BE2C (cell line): ENCODE measurements at regions not wholly inside any gene's neighbourhood (a gene's known extent, or its start where the extent isn't known, plus 50 kb on each side); places are given as distances from the start of the nearest gene placed in this dataset.

ENCODE experiments used
- DNase-seq: peaks from one replicate; pipeline ENCODE4 v3.0.0-alpha.2; 2020
- H3K27me3 ChIP-seq: fragments of 250-450 bp; sonication (Bioruptor Pico); 2 replicates; pipeline ENCODE4 v1.5.1; 2020; ENCODE audit warnings: mild to moderate bottlenecking
- H3K36me3 ChIP-seq: fragments of 250-450 bp; sonication (Bioruptor Pico); 2 replicates; pipeline ENCODE4 v1.5.1; 2020; ENCODE audit warnings: mild to moderate bottlenecking
- H3K4me1 ChIP-seq: fragments of 250-450 bp; sonication (Bioruptor Pico); 2 replicates; pipeline ENCODE4 v1.5.1; 2020
- H3K4me3 ChIP-seq: 2 replicates; pipeline ENCODE4 v1.5.1; 2011; ENCODE audit warnings: low read depth, low read length
- H3K9me3 ChIP-seq: fragments of 250-450 bp; sonication (Bioruptor Pico); 2 replicates; pipeline ENCODE4 v1.5.1; 2020
- CTCF ChIP-seq: IDR thresholded peaks from 2 replicates; pipeline ENCODE4 v1.5.1; 2012; ENCODE audit warnings: mild to moderate bottlenecking, low read depth, low read length

- no peak for DNase-seq
- Histone ChIP-seq H3K9me3 (no peaks in the 10 kb centered on the region), H3K4me1 (no peaks in the 10 kb centered on the region), H3K36me3 (no peaks in the 10 kb centered on the region), H3K27me3 (no peaks in the 10 kb centered on the region), H3K4me3 (no peak overlapping the region)
- no peak for TF ChIP-seq CTCF
These were observed 148.3 kb upstream of the ADAMTS9 start for GRCh38 chr3:64836097-64836496.

GRCh38 chr3:64832098-64832497 lies 144.3 kb upstream of the ADAMTS9 start:
- no peak for DNase-seq
- no peak for TF ChIP-seq CTCF
- Histone ChIP-seq H3K4me3 (no peak overlapping the region), H3K9me3 (no peaks in the 10 kb centered on the region), H3K4me1 (no peaks in the 10 kb centered on the region), H3K27me3 (no peaks in the 10 kb centered on the region), H3K36me3 (no peaks in the 10 kb centered on the region)

- Histone ChIP-seq H3K4me1 (0 out of 2 replicates have a peak, but pooled peaks cover under 1% of the 10 kb centered on the region), H3K9me3 (no peaks in the 10 kb centered on the region), H3K36me3 (no peaks in the 10 kb centered on the region), H3K4me3 (no peak overlapping the region), H3K27me3 (no peaks in the 10 kb centered on the region)
- DNase-seq: no peak
- TF ChIP-seq CTCF: no peak
These were observed 142.9 kb upstream of the ADAMTS9 start for GRCh38 chr3:64830681-64831080.

GRCh38 chr3:64829331-64829730 lies 141.5 kb upstream of the ADAMTS9 start:
- TF ChIP-seq CTCF: no peak
- Histone ChIP-seq H3K9me3 (no peaks in the 10 kb centered on the region), H3K27me3 (no peaks in the 10 kb centered on the region), H3K4me3 (no peak overlapping the region), H3K36me3 (no peaks in the 10 kb centered on the region), H3K4me1 (peaks cover 6% of the 10 kb centered on the region; the same call in 1 of the 2 replicates)
- no peak for DNase-seq

- DNase-seq: no peak
- TF ChIP-seq CTCF: no peak
These were observed 140.5 kb upstream of the ADAMTS9 start for GRCh38 chr3:64828276-64828675.

GRCh38 chr3:64827431-64827830 lies 139.6 kb upstream of the ADAMTS9 start:
- no peak for TF ChIP-seq CTCF
- Histone ChIP-seq H3K27me3 (no peaks in the 10 kb centered on the region), H3K4me1 (peaks cover 6% of the 10 kb centered on the region; the same call in 1 of the 2 replicates), H3K9me3 (no peaks in the 10 kb centered on the region), H3K4me3 (no peak overlapping the region), H3K36me3 (no peaks in the 10 kb centered on the region)
- no peak for DNase-seq

More at GRCh38 chr3:64828276-64828675, 140.5 kb upstream of the ADAMTS9 start:
- Histone ChIP-seq H3K4me3 (no peak overlapping the region), H3K4me1 (peaks cover 6% of the 10 kb centered on the region; the same call in 1 of the 2 replicates), H3K27me3 (no peaks in the 10 kb centered on the region), H3K36me3 (no peaks in the 10 kb centered on the region), H3K9me3 (no peaks in the 10 kb centered on the region)
